ENCODE measurements at regions not wholly inside any gene's neighbourhood (a gene's known extent, or its start where the extent isn't known, plus 50 kb on each side); places are given as distances from the start of the nearest gene placed in this dataset.

- TF ChIP-seq CTCF (conservative IDR thresholded peaks at IDR 0.05; ENCODE audit: low read depth, low read length) (no peak), EZH2 (IDR thresholded peaks at IDR 0.05; ENCODE audit: borderline replicate concordance, low read depth, low read length, poor library complexity, severe bottlenecking) (no peak)
Measured at GRCh38 chr6:84489598-84489997, 262.2 kb upstream of the CEP162 start.

Measured in A673 (cell line).